NCI-H446 treated with DMSO at 0.1 percent for 48 hours (cell line): ENCODE measurements at regions not wholly inside any gene's neighbourhood (a gene's known extent, or its start where the extent isn't known, plus 50 kb on each side); places are given as distances from the start of the nearest gene placed in this dataset.

Experiments
- DNase-seq: peaks from one replicate; lab custom pipeline; 2025; lab: John Stamatoyannopoulos, UW

GRCh38 chr1:199855580-199855979 lies 171.9 kb upstream of the NR5A2 start:
- no peak for DNase-seq

DNA sequence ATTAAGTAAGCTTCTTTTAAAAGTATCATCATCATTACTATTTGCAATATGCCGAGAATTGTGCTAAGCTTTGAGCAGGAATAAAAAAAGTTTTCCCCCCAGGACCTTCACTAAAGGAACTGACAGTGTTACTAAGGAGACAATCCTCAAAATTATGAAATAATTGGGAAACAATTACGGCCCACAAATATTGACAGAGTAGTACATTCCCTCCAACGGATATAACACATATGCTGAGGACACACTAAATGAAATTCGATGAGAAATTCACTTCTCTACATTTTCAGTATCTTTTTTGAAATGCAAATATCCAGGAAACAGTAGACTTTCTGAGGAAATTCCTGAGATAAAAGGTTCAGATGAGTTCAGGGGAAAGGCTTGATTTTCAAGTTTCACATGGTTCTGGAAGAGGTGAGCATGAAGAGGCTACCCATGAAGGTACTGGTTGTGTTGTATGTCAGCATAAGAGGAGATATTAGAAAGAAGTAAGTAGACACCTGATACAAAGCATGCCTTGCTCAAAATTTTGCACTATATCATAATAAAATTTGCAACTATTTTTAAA lies 171.2 kb upstream of the NR5A2 start:
- no peak for DNase-seq

GRCh38 chr1:199857108-199857507 lies 170.4 kb upstream of the NR5A2 start:
- DNase-seq = no peak

DNA sequence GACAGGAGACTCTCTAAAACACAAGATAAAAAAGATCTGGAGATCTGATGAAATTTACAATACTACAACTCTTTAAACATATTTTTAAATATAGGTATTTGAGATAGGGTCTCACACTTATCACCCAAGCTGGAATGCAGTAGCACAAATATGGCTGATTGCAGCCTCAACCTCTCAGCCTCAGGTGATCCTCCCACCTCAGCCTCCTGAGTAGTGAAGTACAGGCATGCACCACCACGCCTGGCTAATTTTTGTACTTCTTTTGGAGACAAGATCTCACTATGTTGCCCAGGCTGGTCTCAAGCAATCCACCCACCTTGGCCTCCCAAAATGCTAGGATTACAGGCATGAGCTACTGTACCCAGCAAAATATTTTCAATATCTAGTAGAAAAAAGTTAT lies 170.0 kb upstream of the NR5A2 start:
- DNase-seq = no peak

DNA sequence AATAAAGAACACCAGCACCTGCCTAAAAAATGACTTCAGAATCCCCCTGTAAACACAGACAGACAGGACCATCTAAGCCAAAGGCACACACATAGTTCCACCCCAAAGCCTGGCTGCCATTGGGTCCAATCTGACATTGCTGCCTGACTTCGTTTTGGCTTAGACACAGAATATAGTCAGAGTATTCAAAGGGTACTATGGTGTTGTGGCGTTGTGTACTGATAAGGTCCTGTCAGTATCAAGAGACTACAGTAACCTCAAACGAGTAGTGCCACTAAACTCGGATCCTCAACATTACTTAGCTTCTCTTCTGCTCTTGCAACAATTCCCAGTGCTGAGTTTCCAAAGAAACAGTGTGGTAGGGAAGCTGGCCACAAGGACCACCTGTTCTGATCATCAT lies 169.3 kb upstream of the NR5A2 start:
- DNase-seq = no peak

GRCh38 chr1:199858856-199859255 lies 168.7 kb upstream of the NR5A2 start:
- no peak for DNase-seq

DNA sequence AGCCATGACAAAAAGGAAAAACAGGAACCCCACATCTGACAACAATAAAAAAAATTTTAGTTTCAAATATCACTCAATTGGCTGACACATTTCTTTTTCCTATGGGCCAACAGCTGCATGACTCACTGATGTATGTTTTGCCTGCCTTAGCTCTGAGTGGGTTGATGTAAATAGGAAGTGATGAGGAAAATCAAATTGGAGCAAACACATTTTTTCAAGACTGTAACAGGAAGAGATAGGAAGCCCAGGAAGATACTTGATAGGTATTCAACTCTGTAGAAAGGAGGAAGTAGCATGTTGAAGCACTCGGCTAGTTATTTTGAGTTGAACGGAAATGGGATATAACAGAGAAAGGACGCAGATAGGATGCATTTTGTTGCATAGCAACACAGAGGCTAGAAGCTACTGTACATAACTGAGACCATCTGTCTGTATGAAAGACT lies 168.0 kb upstream of the NR5A2 start:
- DNase-seq = no peak

DNA sequence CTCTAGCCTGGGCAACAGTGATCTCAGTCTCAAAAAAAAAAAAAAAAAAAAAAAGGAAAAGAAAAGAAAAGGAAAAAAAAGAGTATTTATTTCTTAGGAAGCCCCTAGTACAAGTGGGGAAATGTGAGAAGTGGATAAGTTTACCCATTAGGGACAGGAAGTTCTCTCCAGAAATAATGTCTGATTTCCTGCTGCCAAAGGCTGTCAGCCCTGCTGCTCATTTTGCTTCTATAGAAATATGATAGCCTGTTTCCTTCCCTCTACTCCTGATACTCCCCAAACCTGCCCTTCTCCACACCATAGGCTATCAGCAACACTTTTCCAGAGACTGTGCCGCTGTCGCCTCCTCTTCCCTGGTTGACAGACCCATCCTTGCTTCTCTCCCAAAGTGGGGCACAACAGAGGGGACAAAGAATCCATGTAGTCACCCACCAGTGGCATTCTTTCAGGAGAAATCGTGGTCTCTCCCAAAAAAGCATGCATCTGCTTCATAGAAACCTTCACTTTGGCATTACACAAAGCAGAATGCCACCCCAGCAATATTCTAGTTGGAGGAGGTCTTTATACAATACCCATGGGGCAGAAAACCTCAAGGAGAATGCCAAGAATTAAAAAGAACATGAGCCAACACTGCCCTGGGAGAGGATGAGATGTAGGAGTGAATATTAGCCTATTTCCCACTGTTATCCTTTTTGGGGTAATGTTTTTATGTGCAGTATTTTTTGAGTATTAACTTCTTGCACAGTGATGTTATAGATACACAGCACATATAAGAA lies 166.3 kb upstream of the NR5A2 start:
- no peak for DNase-seq

GRCh38 chr1:199862047-199862446 lies 165.5 kb upstream of the NR5A2 start:
- no peak for DNase-seq

DNA sequence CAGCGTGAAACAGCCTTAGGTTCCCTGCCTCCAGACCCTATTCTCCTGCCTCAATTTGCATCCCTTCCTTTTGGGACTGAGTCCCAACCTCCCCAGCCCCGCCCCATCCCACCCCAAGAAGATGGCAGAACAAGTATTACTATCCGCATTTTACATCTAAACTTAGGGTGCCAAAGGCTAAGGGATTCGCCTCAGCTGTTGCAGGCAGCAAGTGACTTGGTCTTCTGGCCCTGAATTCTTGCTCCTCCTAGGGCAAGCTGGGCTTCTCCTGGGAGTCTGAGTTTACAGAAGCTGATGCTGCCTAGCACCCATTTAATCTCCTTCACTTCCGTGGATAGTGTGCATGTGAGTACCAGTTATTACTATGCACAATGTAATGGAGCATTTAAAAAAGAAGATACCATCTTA lies 161.3 kb upstream of the NR5A2 start:
- no peak for DNase-seq

GRCh38 chr1:199867601-199868000 lies 159.9 kb upstream of the NR5A2 start:
- no peak for DNase-seq

- DNase-seq = no peak
Measured at GRCh38 chr1:199868777-199869176, 158.7 kb upstream of the NR5A2 start.

DNA sequence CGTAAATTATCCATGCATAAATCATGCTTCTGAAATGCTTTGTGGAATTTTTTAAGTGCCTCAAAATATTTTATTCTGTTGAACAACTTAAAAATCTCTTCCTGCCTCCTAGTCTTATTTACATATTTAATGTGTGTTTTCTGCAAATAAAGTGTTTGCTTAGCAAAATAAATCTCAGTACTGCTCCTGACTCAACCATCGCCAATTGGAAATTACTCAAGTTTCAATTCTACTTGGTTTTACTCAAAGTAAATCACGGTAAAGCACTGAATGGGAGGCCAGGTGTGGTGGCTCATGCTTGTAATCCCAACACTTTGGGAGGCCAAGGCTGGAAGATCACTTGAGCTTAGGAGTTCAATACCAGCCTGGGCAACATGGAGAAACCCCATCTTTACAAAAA lies 152.2 kb upstream of the NR5A2 start:
- DNase-seq = no peak

- DNase-seq = no peak
Measured at GRCh38 chr1:199875856-199876255, 151.7 kb upstream of the NR5A2 start.

DNA sequence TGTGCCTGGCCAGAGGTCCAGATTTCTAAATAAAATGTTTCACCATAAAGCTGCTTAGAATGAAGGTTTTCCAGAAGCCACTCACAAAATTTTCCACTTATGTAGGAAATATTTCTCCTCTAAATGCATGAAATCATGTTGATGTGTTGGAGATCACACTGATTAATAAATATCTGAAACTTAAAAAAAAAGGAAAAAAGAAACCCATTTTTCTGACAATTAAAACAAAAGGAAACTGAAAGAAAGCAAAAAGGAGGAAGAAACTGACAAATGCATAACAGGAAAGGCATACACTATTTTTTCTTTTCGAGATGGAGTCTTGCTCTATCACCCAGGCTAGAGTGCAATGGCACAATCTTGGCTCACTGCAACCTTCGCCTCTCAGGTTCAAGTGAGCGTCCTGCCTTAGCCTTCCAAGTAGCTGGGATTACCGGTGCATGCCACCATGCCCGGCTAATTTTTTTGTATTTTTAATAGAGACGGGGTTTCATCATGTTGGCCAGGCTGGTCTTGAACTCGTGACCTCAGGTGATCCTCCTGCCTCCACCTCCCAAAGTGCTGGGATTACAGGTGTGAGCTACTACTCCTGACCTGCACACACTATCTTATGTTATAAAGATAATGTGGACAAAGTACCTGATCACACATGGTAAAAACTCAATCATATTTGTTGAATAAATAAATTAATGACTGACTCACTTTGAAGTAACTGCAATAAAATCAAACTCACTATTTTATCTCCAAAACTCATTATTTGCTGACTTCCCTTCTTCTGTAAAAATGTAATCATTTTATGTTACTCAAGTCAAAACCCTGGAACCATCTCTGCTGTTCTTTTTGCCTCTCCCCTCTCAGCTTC lies 149.8 kb upstream of the NR5A2 start:
- DNase-seq = no peak

- DNase-seq = no peak
Measured at GRCh38 chr1:199878823-199879222, 148.7 kb upstream of the NR5A2 start.

DNA sequence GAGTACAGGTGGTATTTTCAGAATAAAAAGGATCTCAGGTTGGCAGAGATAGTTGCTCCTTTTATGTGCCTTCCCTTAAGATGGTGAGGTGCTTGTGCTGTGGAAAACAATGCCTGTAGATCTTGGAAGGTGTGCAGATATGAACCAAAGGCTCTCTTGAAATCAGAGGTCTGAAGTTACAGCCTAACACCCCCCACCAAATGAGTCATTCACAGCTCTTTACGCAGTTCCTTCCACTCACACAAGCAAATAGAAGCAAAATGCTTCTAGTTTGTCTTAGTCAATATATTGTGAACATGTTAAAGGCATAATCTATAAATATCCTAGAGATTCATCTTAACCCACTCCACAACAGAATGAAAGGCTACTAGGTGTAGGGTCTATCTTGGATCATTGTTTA lies 128.9 kb upstream of the NR5A2 start:
- DNase-seq = no peak

- no peak for DNase-seq
Measured at GRCh38 chr1:199901341-199901740, 126.2 kb upstream of the NR5A2 start.

- DNase-seq = no peak
Measured at GRCh38 chr1:199907361-199907760, 120.1 kb upstream of the NR5A2 start.

DNA sequence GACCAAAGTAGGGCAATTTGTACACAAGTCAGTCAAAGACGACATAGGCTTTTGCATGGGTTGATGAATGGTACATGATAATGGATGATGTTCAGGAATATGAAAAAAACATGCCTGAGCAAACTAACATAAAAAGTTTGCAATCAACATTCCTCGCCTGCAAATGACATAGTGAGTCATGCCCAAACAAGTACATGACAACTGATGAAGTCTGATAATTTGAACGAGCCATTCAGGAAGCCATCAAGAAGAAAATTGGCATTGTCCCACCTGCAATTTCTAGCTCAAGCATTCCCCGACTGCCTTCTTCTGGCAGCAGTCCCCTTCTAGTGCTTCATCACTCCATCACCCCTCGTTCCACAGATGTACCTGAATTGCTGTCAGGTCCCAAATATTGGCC lies 118.4 kb upstream of the NR5A2 start:
- DNase-seq = no peak

GRCh38 chr1:199913318-199913717 lies 114.2 kb upstream of the NR5A2 start:
- no peak for DNase-seq

DNA sequence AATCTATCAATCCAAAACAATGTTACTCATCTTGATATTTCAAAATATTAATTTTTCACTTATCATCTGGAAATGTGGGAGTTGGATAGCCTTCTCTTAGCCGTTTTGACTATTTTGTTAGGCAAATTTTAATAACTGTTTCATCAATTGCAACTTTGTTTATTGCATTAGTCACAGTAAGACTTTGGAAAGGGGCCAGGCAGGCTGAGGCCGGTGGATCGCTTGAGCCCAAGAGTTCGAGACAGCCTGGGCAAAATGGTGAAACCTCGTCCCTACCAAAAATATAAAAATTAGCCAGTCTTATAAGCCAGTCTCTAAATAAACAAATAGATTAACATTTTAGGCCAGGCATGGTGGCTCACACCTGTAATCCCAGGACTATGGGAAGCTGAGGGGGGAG lies 113.0 kb upstream of the NR5A2 start:
- no peak for DNase-seq

GRCh38 chr1:199918196-199918769 lies 109.2 kb upstream of the NR5A2 start:
- no peak for DNase-seq
